HG03521 (cell line): ENCODE measurements at regions not wholly inside any gene's neighbourhood (a gene's known extent, or its start where the extent isn't known, plus 50 kb on each side); places are given as distances from the start of the nearest gene placed in this dataset.

Experiments
- ATAC-seq: cut with Tn5 transposase; IDR thresholded peaks from one replicate; pipeline ENCODE4 v1.9.1; 2021; ENCODE audit warnings: mild to moderate bottlenecking, moderate library complexity; ENCODE audit not compliant: unreplicated experiment

- ATAC-seq: no peak
Observed at GRCh38 chr7:41197769-41198168, 505.1 kb downstream of the INHBA start.

- ATAC-seq: no peak
Observed at GRCh38 chr7:41193738-41194282, 509.1 kb downstream of the INHBA start.

- ATAC-seq: no peak
Observed at GRCh38 chr7:41190581-41190980, 512.3 kb downstream of the INHBA start.

GRCh38 chr7:41189866-41190265 is 513.0 kb downstream of the INHBA start:
- no peak for ATAC-seq

- ATAC-seq: no peak
Observed at GRCh38 chr7:41188163-41189130, 514.4 kb downstream of the INHBA start.

- ATAC-seq: no peak
Observed at GRCh38 chr7:41187322-41187721, 515.6 kb downstream of the INHBA start.

GRCh38 chr7:41185851-41186250 is 517.0 kb downstream of the INHBA start:
- no peak for ATAC-seq

- ATAC-seq: no peak
Observed at GRCh38 chr7:41183741-41184140, 519.1 kb downstream of the INHBA start.

- no peak for ATAC-seq
Observed at GRCh38 chr7:41182782-41183181, 520.1 kb downstream of the INHBA start.

- ATAC-seq: no peak
Observed at GRCh38 chr7:41175435-41175834, 527.5 kb downstream of the INHBA start.

- ATAC-seq: no peak
Observed at GRCh38 chr7:41174521-41174920, 528.4 kb downstream of the INHBA start.

GRCh38 chr7:41170466-41170865 is 532.4 kb downstream of the INHBA start:
- ATAC-seq: no peak

- ATAC-seq: no peak
Observed at GRCh38 chr7:41169317-41169716, 533.6 kb downstream of the INHBA start.

GRCh38 chr7:41167836-41168235 is 535.1 kb downstream of the INHBA start:
- ATAC-seq: no peak

- no peak for ATAC-seq
Observed at GRCh38 chr7:41164440-41164839, 538.5 kb downstream of the INHBA start.

- ATAC-seq: no peak
Observed at GRCh38 chr7:41163991-41164390, 538.9 kb downstream of the INHBA start.

- no peak for ATAC-seq
Observed at GRCh38 chr7:41162612-41163011, 540.3 kb downstream of the INHBA start.

- no peak for ATAC-seq
Observed at GRCh38 chr7:41161041-41161587, 541.8 kb downstream of the INHBA start.

GRCh38 chr7:41156268-41156667 is 546.6 kb downstream of the INHBA start:
- no peak for ATAC-seq

- ATAC-seq: no peak
Observed at GRCh38 chr7:41153268-41153667, 549.6 kb downstream of the INHBA start.

GRCh38 chr7:41152179-41152678 is 550.7 kb downstream of the INHBA start:
- no peak for ATAC-seq

GRCh38 chr7:41149576-41149975 is 553.3 kb downstream of the INHBA start:
- no peak for ATAC-seq
